ENCODE measurements at regions not wholly inside any gene's neighbourhood (a gene's known extent, or its start where the extent isn't known, plus 50 kb on each side); places are given as distances from the start of the nearest gene placed in this dataset.
"Not testable (repeated sequence)": the region's sequence is repeated elsewhere in the genome, so short reads cannot be mapped to it uniquely, and the experiment has no call there.

- Histone ChIP-seq H2AFZ (ENCODE audit: low read length) (no peak overlapping the region), H3K4me2 (ENCODE audit: extremely low read depth, insufficient read depth, low read length) (no peak overlapping the region), H3K9me3 (ENCODE audit: control insufficient read depth, insufficient read depth, low read depth, low read length) (no peaks in the 10 kb centered on the region), H3K79me2 (ENCODE audit: control insufficient read depth, insufficient read depth, low read length) (no peaks in the 10 kb centered on the region), H3K27me3 (ENCODE audit: control insufficient read depth, insufficient read depth, low read length) (no peaks in the 10 kb centered on the region), H3K9ac (ENCODE audit: insufficient read depth, low read length) (no peak overlapping the region), H3K27ac (ENCODE audit: insufficient read depth, low read length) (no peak overlapping the region), H4K20me1 (ENCODE audit: control insufficient read depth, extremely low read depth, insufficient read depth, low read length) (no peaks in the 10 kb centered on the region), H3K4me3 (replicated peaks in 1 of 4; ENCODE audit: control extremely low read depth in 1 of 4, insufficient read depth in 1 of 4, low read depth in 3 of 4, low read length in 4 of 4) (no peak overlapping the region), H3K4me1 (ENCODE audit: control insufficient read depth, extremely low read depth, insufficient read depth, low read length) (no peaks in the 10 kb centered on the region), H3K36me3 (ENCODE audit: control insufficient read depth, insufficient read depth, low read length) (no peaks in the 10 kb centered on the region)
- no peak for DNase-seq (ENCODE audit: low read depth in 2 of 2)
- TF ChIP-seq CTCF (conservative IDR thresholded peaks at IDR 0.05 in 1 of 2, IDR thresholded peaks at IDR 0.05 in 1 of 2; ENCODE audit: low read depth in 1 of 2, low read length in 2 of 2), result no peak
These were observed 73.6 kb upstream of the LYPLAL1 start for GRCh38 chr1:219100059-219100458.

GRCh38 chr1:219102466-219102865 lies 71.2 kb upstream of the LYPLAL1 start:
- H3K4me1 ChIP-seq (ENCODE audit: control insufficient read depth, extremely low read depth, insufficient read depth, low read length); H4K20me1 ChIP-seq (ENCODE audit: control insufficient read depth, extremely low read depth, insufficient read depth, low read length); H2AFZ ChIP-seq (ENCODE audit: low read length); H3K79me2 ChIP-seq (ENCODE audit: control insufficient read depth, insufficient read depth, low read length); H3K9me3 ChIP-seq (ENCODE audit: control insufficient read depth, insufficient read depth, low read depth, low read length); H3K27me3 ChIP-seq (ENCODE audit: control insufficient read depth, insufficient read depth, low read length); H3K27ac ChIP-seq (ENCODE audit: insufficient read depth, low read length); H3K4me3 ChIP-seq (replicated peaks in 1 of 4; ENCODE audit: control extremely low read depth in 1 of 4, insufficient read depth in 1 of 4, low read depth in 3 of 4, low read length in 4 of 4); DNase-seq (ENCODE audit: low read depth in 2 of 2); H3K9ac ChIP-seq (ENCODE audit: insufficient read depth, low read length); H3K36me3 ChIP-seq (ENCODE audit: control insufficient read depth, insufficient read depth, low read length); H3K4me2 ChIP-seq (ENCODE audit: extremely low read depth, insufficient read depth, low read length): not testable (repeated sequence)

- Histone ChIP-seq H3K36me3 (ENCODE audit: control insufficient read depth, insufficient read depth, low read length) (no peaks in the 10 kb centered on the region), H3K27me3 (ENCODE audit: control insufficient read depth, insufficient read depth, low read length) (no peaks in the 10 kb centered on the region), H2AFZ (ENCODE audit: low read length) (no peak overlapping the region), H3K9me3 (ENCODE audit: control insufficient read depth, insufficient read depth, low read depth, low read length) (no peaks in the 10 kb centered on the region), H3K79me2 (ENCODE audit: control insufficient read depth, insufficient read depth, low read length) (no peaks in the 10 kb centered on the region), H4K20me1 (ENCODE audit: control insufficient read depth, extremely low read depth, insufficient read depth, low read length) (no peaks in the 10 kb centered on the region), H3K4me1 (ENCODE audit: control insufficient read depth, extremely low read depth, insufficient read depth, low read length) (no peaks in the 10 kb centered on the region), H3K9ac (ENCODE audit: insufficient read depth, low read length) (no peak overlapping the region), H3K4me3 (replicated peaks in 1 of 4; ENCODE audit: control extremely low read depth in 1 of 4, insufficient read depth in 1 of 4, low read depth in 3 of 4, low read length in 4 of 4) (no peak overlapping the region), H3K27ac (ENCODE audit: insufficient read depth, low read length) (no peak overlapping the region), H3K4me2 (ENCODE audit: extremely low read depth, insufficient read depth, low read length) (no peak overlapping the region)
- TF ChIP-seq CTCF (conservative IDR thresholded peaks at IDR 0.05 in 1 of 2, IDR thresholded peaks at IDR 0.05 in 1 of 2; ENCODE audit: low read depth in 1 of 2, low read length in 2 of 2) (no peak), EZH2 (IDR thresholded peaks at IDR 0.05; ENCODE audit: low read length, missing control alignments) (no peak)
- DNase-seq (ENCODE audit: low read depth in 2 of 2), result no peak
These were observed 67.8 kb upstream of the LYPLAL1 start for GRCh38 chr1:219105893-219106292.
